Stimulated activated CD8-positive, alpha-beta memory T cell treated with anti-CD3 and anti-CD28 coated beads, Interleukin-15, amount 100 ng/mL, for 24 hours (primary cell): ENCODE measurements at regions not wholly inside any gene's neighbourhood (a gene's known extent, or its start where the extent isn't known, plus 50 kb on each side); places are given as distances from the start of the nearest gene placed in this dataset.

ENCODE experiments used
- DNase-seq: peaks from one replicate; pipeline ENCODE4 v3.0.0-alpha.2; 2020; ENCODE audit warnings: low read depth

DNA sequence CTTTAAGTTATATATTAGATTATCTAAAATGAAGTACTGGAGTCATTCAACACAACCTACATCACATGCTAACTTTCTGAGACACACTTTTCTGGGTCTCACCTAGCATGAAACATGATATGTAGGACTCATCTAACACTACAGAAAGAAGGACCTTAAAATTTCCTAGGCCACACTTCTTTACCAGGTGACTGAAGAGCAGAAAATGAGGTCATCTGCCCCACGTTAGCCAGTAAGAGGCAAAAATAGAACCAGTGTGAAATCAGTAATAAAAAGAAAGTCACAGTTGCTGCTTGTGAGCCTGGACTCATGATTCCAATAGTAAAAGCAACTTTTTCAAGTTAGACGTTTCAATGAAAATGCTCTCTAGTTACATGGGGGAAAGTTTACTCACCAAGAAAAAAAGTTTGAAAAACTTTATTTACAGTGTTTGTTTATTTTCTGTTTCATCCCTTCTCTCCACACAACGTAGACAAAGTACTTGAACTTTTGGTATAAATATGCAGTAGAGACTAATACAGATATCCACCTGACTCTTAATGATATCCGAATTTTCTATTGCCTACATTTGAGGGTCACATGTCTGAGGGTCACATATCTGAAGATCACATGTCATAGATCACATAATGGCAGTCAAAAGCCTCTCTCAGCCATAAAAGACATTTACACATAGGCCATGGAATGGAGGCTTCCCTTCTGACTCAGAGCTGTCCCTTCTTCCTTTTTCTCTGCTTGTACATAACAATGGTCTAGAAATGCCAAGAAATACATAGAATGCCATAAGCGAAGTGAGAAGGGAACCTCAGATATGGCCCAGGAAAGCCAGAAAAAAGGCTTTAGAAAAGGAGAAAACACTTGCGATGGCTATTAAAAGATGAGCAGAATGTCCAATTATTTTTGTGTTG lies 362.9 kb downstream of the ZEB2 start:
- no peak for DNase-seq

DNA sequence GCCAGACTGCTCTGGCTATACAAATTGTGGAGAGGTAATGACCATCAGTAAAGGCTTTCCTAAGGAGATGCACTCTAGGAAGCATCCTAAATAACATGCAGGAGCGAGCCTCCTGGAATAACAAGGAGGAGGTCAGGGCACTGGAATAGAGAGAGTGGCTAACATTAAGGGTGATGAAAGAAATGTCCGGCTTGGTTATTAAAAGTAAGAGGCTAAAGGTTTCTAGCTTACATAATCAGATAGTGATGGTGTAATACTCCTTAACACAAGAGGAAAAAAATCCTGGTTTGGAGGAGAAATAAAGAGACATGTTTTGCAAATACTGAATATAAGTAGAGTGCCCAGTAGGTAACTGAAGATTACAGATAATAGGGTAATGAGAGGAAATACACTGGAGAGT lies 365.7 kb downstream of the ZEB2 start:
- no peak for DNase-seq

- no peak for DNase-seq
These were observed 367.1 kb downstream of the ZEB2 start for GRCh38 chr2:144152817-144153271.

GRCh38 chr2:144151851-144152250 lies 368.1 kb downstream of the ZEB2 start:
- no peak for DNase-seq

GRCh38 chr2:144151405-144151804 lies 368.5 kb downstream of the ZEB2 start:
- no peak for DNase-seq

- no peak for DNase-seq
These were observed 372.6 kb downstream of the ZEB2 start for GRCh38 chr2:144147356-144147755.

DNA sequence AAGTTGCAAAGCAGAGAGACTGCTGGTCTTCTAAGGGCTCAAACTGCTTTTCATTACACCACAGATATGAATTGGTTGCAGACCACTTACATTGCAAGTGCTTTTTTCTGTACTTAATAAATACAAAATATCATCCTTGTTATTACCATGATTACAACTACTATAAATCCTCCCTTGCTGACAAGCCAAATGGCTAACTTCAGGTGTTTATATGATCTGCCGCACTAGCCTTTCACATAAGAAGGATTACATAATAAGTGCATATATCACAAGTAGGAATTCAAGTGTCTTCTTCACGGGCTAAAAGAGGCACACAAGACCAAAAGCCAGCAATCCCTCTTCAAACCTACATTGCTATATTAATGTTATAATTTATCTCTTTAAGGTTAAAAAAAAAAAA lies 373.0 kb downstream of the ZEB2 start:
- no peak for DNase-seq

- DNase-seq, result no peak
These were observed 373.8 kb downstream of the ZEB2 start for GRCh38 chr2:144146076-144146475.

- DNase-seq, result no peak
These were observed 376.4 kb downstream of the ZEB2 start for GRCh38 chr2:144143294-144144151.

- no peak for DNase-seq
These were observed 379.0 kb downstream of the ZEB2 start for GRCh38 chr2:144140891-144141290.

DNA sequence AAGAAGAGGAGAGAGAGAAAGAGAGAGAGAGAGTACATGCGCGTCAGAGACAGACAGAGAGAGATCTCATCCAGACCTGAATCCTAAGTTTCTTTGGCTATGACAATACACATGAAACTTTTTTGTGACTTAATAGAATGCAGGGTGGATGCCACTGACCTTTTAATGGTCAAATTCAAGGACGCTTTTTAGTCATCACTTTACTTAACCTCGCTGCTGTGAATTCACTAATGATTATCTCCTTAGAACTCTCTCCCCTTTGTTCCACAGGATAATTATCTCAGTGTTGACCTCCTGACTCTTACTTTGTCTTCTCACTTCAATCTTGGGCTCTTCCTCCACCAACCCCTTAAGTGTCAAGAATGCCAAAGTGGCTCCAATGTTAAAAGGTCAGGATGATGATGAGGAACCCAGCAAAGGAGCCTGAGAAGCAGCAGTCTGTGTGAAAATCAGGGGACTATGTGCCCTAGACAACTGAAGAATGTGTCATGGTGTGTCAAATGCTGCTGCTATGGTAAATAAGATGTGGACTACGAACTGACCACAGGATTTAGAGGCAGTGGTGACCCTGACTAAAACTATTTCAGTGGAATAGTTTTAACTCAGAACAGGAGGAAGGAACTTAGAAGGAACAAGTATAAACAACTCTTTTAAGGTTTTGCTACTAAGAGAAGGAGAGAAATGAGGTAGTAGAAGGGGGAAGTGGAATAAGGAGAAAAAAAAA lies 382.1 kb downstream of the ZEB2 start:
- no peak for DNase-seq

DNA sequence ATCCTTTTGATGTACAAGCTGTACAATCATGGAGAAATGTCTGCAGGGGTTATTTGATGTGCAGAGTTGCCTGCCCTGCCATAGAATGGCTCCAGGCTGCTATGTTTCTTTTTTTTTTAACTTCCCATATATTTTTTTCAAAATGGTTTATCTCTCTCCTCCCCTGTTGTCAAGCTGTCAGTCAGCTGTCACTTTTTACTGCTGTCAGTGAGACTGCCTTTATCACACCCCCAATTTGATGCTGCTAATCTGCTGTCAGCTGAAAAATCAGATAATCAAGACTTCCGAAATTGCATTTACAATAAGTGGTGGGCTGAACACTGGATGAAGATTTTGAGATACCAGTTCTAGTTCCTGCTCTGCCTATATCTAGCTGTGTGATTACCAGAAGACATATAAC lies 382.6 kb downstream of the ZEB2 start:
- DNase-seq, result no peak

- DNase-seq, result no peak
These were observed 383.5 kb downstream of the ZEB2 start for GRCh38 chr2:144136297-144137010.

GRCh38 chr2:144133936-144134665 lies 385.8 kb downstream of the ZEB2 start:
- DNase-seq, result no peak

GRCh38 chr2:144132357-144132756 lies 387.6 kb downstream of the ZEB2 start:
- no peak for DNase-seq

- no peak for DNase-seq
These were observed 388.9 kb downstream of the ZEB2 start for GRCh38 chr2:144131042-144131441.

DNA sequence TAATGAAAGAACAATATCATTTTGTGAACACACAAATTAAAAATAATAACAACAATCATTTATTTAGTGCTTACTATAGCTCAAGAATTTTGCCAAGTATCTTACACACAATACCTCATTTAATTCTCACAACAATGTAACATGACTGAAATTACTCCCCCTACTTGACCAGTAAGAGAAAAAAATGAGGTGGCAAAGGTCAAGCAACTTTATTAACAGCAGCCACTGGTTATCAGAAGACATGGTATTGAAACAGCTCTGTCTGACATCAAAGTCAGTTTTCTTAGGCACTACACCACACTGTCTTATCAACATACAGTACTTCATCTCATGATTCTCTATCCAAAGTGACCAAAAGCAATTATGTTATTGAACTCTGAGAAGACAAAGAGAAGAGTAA lies 389.4 kb downstream of the ZEB2 start:
- no peak for DNase-seq

DNA sequence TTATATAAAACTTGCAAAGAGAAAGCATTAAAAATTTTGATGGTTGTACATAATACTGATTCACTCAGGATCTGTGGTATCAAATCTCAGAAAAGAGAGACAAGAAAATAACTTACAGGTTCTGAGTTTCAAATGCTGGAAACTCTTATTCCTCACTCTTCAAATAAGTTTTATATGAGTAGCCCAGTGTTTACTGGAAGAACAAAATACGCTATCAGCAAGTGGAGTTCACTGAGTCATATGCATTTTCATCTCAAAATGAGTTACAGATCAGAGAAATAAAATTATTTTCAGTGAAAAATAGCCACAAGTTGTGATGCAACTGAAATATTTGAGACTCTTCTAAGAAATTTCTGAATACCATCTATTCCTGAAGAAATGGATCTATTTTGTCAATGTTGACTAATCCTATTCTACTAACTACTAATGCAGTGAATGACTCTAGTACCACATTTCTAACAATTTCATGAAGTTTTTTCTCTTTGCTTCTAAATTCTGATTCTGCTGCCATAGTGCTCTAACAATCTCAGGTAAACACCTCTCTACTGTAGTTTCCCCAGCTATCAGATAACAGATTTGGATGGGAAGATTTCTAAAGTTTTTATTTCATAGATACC lies 391.7 kb downstream of the ZEB2 start:
- no peak for DNase-seq

- DNase-seq, result no peak
These were observed 392.2 kb downstream of the ZEB2 start for GRCh38 chr2:144127693-144128092.

DNA sequence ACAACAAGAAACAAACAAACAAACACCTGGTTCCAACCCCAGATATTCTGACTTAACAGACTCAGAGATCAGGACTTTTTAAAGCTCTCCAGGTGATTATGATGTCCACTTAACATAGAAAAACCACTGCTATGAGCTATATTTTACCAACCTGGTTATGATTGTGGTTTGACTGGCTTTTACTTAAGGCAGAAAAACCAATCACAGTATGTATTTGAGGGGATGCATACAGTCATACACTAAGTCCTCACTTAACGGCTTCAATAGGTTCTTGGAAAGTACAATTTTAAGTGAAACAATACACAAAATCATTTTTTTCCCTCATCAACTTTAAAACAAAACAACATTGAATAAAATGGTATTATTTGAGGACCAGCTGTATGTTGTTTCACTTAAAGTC lies 393.6 kb downstream of the ZEB2 start:
- DNase-seq, result no peak

- DNase-seq, result no peak
These were observed 394.2 kb downstream of the ZEB2 start for GRCh38 chr2:144125751-144126150.
